GM19025 (cell line): ENCODE measurements at regions not wholly inside any gene's neighbourhood (a gene's known extent, or its start where the extent isn't known, plus 50 kb on each side); places are given as distances from the start of the nearest gene placed in this dataset.

Experiments used
- ATAC-seq: cut with Tn5 transposase; IDR thresholded peaks from one replicate; pipeline ENCODE4 v1.9.1; 2021; ENCODE audit warnings: mild to moderate bottlenecking, low read depth, moderate library complexity; ENCODE audit not compliant: unreplicated experiment

GRCh38 chr10:124288928-124289850, 129.5 kb downstream of the OAT start:
- ATAC-seq = no peak

- no peak for ATAC-seq
Observed at GRCh38 chr10:124288486-124288885, 130.2 kb downstream of the OAT start.

GRCh38 chr10:124287791-124288190, 130.9 kb downstream of the OAT start:
- ATAC-seq = no peak

- ATAC-seq = no peak
Observed at GRCh38 chr10:124287071-124287685, 131.5 kb downstream of the OAT start.

GRCh38 chr10:124286621-124287020, 132.1 kb downstream of the OAT start:
- ATAC-seq = no peak

- ATAC-seq = peak; percentile 64
Observed at GRCh38 chr10:124285587-124286527, 132.9 kb downstream of the OAT start.

GRCh38 chr10:124283949-124284250, 134.8 kb downstream of the OAT start:
- no peak for ATAC-seq

- ATAC-seq = no peak
Observed at GRCh38 chr10:124283215-124283948, 135.3 kb downstream of the OAT start.

- no peak for ATAC-seq
Observed at GRCh38 chr10:124282326-124282725, 136.4 kb downstream of the OAT start.

- ATAC-seq = no peak
Observed at GRCh38 chr10:124281666-124282065, 137.1 kb downstream of the OAT start.

GRCh38 chr10:124280916-124281315, 137.8 kb downstream of the OAT start:
- no peak for ATAC-seq

- no peak for ATAC-seq
Observed at GRCh38 chr10:124279882-124280281, 138.8 kb downstream of the OAT start.

GRCh38 chr10:124279298-124279697, 139.4 kb downstream of the OAT start:
- no peak for ATAC-seq

- ATAC-seq = no peak
Observed at GRCh38 chr10:124278356-124278755, 140.4 kb downstream of the OAT start.

GRCh38 chr10:124273141-124273540, 145.6 kb downstream of the OAT start:
- no peak for ATAC-seq

GRCh38 chr10:124271676-124272075, 147.0 kb downstream of the OAT start:
- ATAC-seq = no peak

GRCh38 chr10:124270530-124271327, 148.0 kb downstream of the OAT start:
- no peak for ATAC-seq

- no peak for ATAC-seq
Observed at GRCh38 chr10:124268976-124269375, 149.7 kb downstream of the OAT start.

GRCh38 chr10:124267911-124268549, 150.7 kb downstream of the OAT start:
- no peak for ATAC-seq
